T-helper 1 cell treated with Interleukin-12 subunit alpha and Interleukin-12 subunit beta and Interleukin-4 antibody, amounts not matched to agents 30 μg/mL and 1 μg/mL, for 36 hours (primary cell): ENCODE measurements at regions not wholly inside any gene's neighbourhood (a gene's known extent, or its start where the extent isn't known, plus 50 kb on each side); places are given as distances from the start of the nearest gene placed in this dataset.
"Not testable (repeated sequence)": the region's sequence is repeated elsewhere in the genome, so short reads cannot be mapped to it uniquely, and the experiment has no call there.

Source experiments
- H3K27ac Mint-ChIP-seq: one replicate; pipeline ENCODE4 v1.8.0; 2021; ENCODE audit warnings: mild to moderate bottlenecking, mixed read lengths
- H3K27me3 Mint-ChIP-seq: one replicate; pipeline ENCODE4 v1.8.0; 2021; ENCODE audit warnings: low read depth, mixed read lengths
- H3K36me3 Mint-ChIP-seq: one replicate; pipeline ENCODE4 v1.8.0; 2021; ENCODE audit warnings: low read depth, mixed read lengths
- H3K4me1 Mint-ChIP-seq: one replicate; pipeline ENCODE4 v1.8.0; 2021; ENCODE audit warnings: low read depth, mixed read lengths
- H3K4me3 Mint-ChIP-seq: one replicate; pipeline ENCODE4 v1.8.0; 2021; ENCODE audit warnings: mild to moderate bottlenecking, moderate library complexity, mixed read lengths
- H3K9me3 Mint-ChIP-seq: one replicate; pipeline ENCODE4 v1.8.0; 2021; ENCODE audit warnings: mixed read lengths

GRCh38 chr4:107349266-107349665 is 313.2 kb upstream of the DKK2 start:
- H3K36me3 Mint-ChIP-seq, result no peaks in the 10 kb centered on the region
- H3K4me3 Mint-ChIP-seq, result no peak overlapping the region
- H3K27me3 Mint-ChIP-seq, result peaks cover 8% of the 10 kb centered on the region
- H3K9me3 Mint-ChIP-seq, result no peaks in the 10 kb centered on the region
- no peak overlapping the region for H3K27ac Mint-ChIP-seq
- H3K4me1 Mint-ChIP-seq, result no peaks in the 10 kb centered on the region

- Mint-ChIP-seq H3K36me3 (no peaks in the 10 kb centered on the region), H3K27me3 (peaks cover 8% of the 10 kb centered on the region), H3K9me3 (no peaks in the 10 kb centered on the region), H3K4me3 (no peak overlapping the region), H3K27ac (no peak overlapping the region), H3K4me1 (no peaks in the 10 kb centered on the region)
These were observed 312.3 kb upstream of the DKK2 start for GRCh38 chr4:107348188-107349050.

- Mint-ChIP-seq H3K4me1 (no peaks in the 10 kb centered on the region), H3K27me3 (no peaks in the 10 kb centered on the region), H3K4me3 (no peak overlapping the region), H3K27ac (no peak overlapping the region), H3K36me3 (no peaks in the 10 kb centered on the region), H3K9me3 (peaks cover 2% of the 10 kb centered on the region)
These were observed 297.4 kb upstream of the DKK2 start for GRCh38 chr4:107333518-107333917.

GRCh38 chr4:107332656-107333055 is 296.5 kb upstream of the DKK2 start:
- H3K27ac Mint-ChIP-seq, H3K4me3 Mint-ChIP-seq, H3K36me3 Mint-ChIP-seq, H3K27me3 Mint-ChIP-seq, H3K4me1 Mint-ChIP-seq, H3K9me3 Mint-ChIP-seq: not testable (repeated sequence)

GRCh38 chr4:107330916-107331315 is 294.8 kb upstream of the DKK2 start:
- Mint-ChIP-seq H3K9me3 (peaks cover 9% of the 10 kb centered on the region), H3K4me1 (no peaks in the 10 kb centered on the region), H3K36me3 (no peaks in the 10 kb centered on the region), H3K4me3 (no peak overlapping the region), H3K27ac (no peak overlapping the region), H3K27me3 (no peaks in the 10 kb centered on the region)

GRCh38 chr4:107319386-107319785 is 283.3 kb upstream of the DKK2 start:
- no peaks in the 10 kb centered on the region for H3K27me3 Mint-ChIP-seq
- H3K27ac Mint-ChIP-seq, result no peak overlapping the region
- no peak overlapping the region for H3K4me3 Mint-ChIP-seq
- H3K9me3 Mint-ChIP-seq, result no peaks in the 10 kb centered on the region
- no peaks in the 10 kb centered on the region for H3K4me1 Mint-ChIP-seq
- no peaks in the 10 kb centered on the region for H3K36me3 Mint-ChIP-seq

- H3K36me3 Mint-ChIP-seq, result no peaks in the 10 kb centered on the region
- no peaks in the 10 kb centered on the region for H3K4me1 Mint-ChIP-seq
- H3K4me3 Mint-ChIP-seq, result no peak overlapping the region
- no peaks in the 10 kb centered on the region for H3K27me3 Mint-ChIP-seq
- no peaks in the 10 kb centered on the region for H3K9me3 Mint-ChIP-seq
- H3K27ac Mint-ChIP-seq, result no peak overlapping the region
These were observed 282.0 kb upstream of the DKK2 start for GRCh38 chr4:107318078-107318477.

GRCh38 chr4:107317611-107318010 is 281.5 kb upstream of the DKK2 start:
- H3K9me3 Mint-ChIP-seq, result no peaks in the 10 kb centered on the region
- H3K4me3 Mint-ChIP-seq, result no peak overlapping the region
- H3K4me1 Mint-ChIP-seq, result no peaks in the 10 kb centered on the region
- H3K36me3 Mint-ChIP-seq, result no peaks in the 10 kb centered on the region
- no peak overlapping the region for H3K27ac Mint-ChIP-seq
- H3K27me3 Mint-ChIP-seq, result no peaks in the 10 kb centered on the region

- no peaks in the 10 kb centered on the region for H3K27me3 Mint-ChIP-seq
- H3K9me3 Mint-ChIP-seq, result no peaks in the 10 kb centered on the region
- no peak overlapping the region for H3K27ac Mint-ChIP-seq
- no peaks in the 10 kb centered on the region for H3K36me3 Mint-ChIP-seq
- H3K4me1 Mint-ChIP-seq, result no peaks in the 10 kb centered on the region
- no peak overlapping the region for H3K4me3 Mint-ChIP-seq
These were observed 279.5 kb upstream of the DKK2 start for GRCh38 chr4:107315584-107315983.

- Mint-ChIP-seq H3K9me3 (no peaks in the 10 kb centered on the region), H3K4me1 (no peaks in the 10 kb centered on the region), H3K36me3 (no peaks in the 10 kb centered on the region), H3K4me3 (no peak overlapping the region), H3K27me3 (no peaks in the 10 kb centered on the region), H3K27ac (no peak overlapping the region)
These were observed 278.0 kb upstream of the DKK2 start for GRCh38 chr4:107314156-107314555.

- no peaks in the 10 kb centered on the region for H3K9me3 Mint-ChIP-seq
- H3K27ac Mint-ChIP-seq, result no peak overlapping the region
- H3K4me3 Mint-ChIP-seq, result no peak overlapping the region
- H3K36me3 Mint-ChIP-seq, result no peaks in the 10 kb centered on the region
- no peaks in the 10 kb centered on the region for H3K27me3 Mint-ChIP-seq
- no peaks in the 10 kb centered on the region for H3K4me1 Mint-ChIP-seq
These were observed 276.3 kb upstream of the DKK2 start for GRCh38 chr4:107312366-107312765.

GRCh38 chr4:107304699-107305286 is 268.7 kb upstream of the DKK2 start:
- no peak overlapping the region for H3K4me3 Mint-ChIP-seq
- no peaks in the 10 kb centered on the region for H3K36me3 Mint-ChIP-seq
- no peak overlapping the region for H3K27ac Mint-ChIP-seq
- H3K9me3 Mint-ChIP-seq, result no peaks in the 10 kb centered on the region
- no peaks in the 10 kb centered on the region for H3K4me1 Mint-ChIP-seq
- no peaks in the 10 kb centered on the region for H3K27me3 Mint-ChIP-seq

- no peak overlapping the region for H3K27ac Mint-ChIP-seq
- H3K36me3 Mint-ChIP-seq, result no peaks in the 10 kb centered on the region
- H3K27me3 Mint-ChIP-seq, result no peaks in the 10 kb centered on the region
- H3K4me1 Mint-ChIP-seq, result no peaks in the 10 kb centered on the region
- H3K4me3 Mint-ChIP-seq, result no peak overlapping the region
- H3K9me3 Mint-ChIP-seq, result no peaks in the 10 kb centered on the region
These were observed 263.5 kb upstream of the DKK2 start for GRCh38 chr4:107299646-107300045.

GRCh38 chr4:107292979-107293378 is 256.9 kb upstream of the DKK2 start:
- H3K36me3 Mint-ChIP-seq, result no peaks in the 10 kb centered on the region
- H3K27ac Mint-ChIP-seq, result no peak overlapping the region
- H3K4me1 Mint-ChIP-seq, result no peaks in the 10 kb centered on the region
- H3K27me3 Mint-ChIP-seq, result no peaks in the 10 kb centered on the region
- H3K4me3 Mint-ChIP-seq, result no peak overlapping the region
- no peaks in the 10 kb centered on the region for H3K9me3 Mint-ChIP-seq
